ENCODE measurements at regions not wholly inside any gene's neighbourhood (a gene's known extent, or its start where the extent isn't known, plus 50 kb on each side); places are given as distances from the start of the nearest gene placed in this dataset.

- TF ChIP-seq CTCF (conservative IDR thresholded peaks at IDR 0.05) = no peak
- TF ChIP-seq EZH2 (IDR thresholded peaks at IDR 0.05; ENCODE audit: low read depth) = no peak
Observed at GRCh38 chr21:38609580-38609979, 111.3 kb upstream of the ERG start.
